ENCODE measurements at regions not wholly inside any gene's neighbourhood (a gene's known extent, or its start where the extent isn't known, plus 50 kb on each side); places are given as distances from the start of the nearest gene placed in this dataset.
"Not testable (repeated sequence)": the region's sequence is repeated elsewhere in the genome, so short reads cannot be mapped to it uniquely, and the experiment has no call there.

- Mint-ChIP-seq H3K27me3 (ENCODE audit: low read depth) (no peaks in the 10 kb centered on the region), H3K9me3 (ENCODE audit: low read depth) (peaks cover 20% of the 10 kb centered on the region), H3K4me3 (ENCODE audit: unreplicated experiment) (no peak overlapping the region), H3K4me1 (ENCODE audit: low read depth) (no peaks in the 10 kb centered on the region), H3K36me3 (ENCODE audit: low read depth) (peaks cover 3% of the 10 kb centered on the region), H3K27ac (ENCODE audit: unreplicated experiment) (no peak overlapping the region)
- TF ChIP-seq, protein P1, sequence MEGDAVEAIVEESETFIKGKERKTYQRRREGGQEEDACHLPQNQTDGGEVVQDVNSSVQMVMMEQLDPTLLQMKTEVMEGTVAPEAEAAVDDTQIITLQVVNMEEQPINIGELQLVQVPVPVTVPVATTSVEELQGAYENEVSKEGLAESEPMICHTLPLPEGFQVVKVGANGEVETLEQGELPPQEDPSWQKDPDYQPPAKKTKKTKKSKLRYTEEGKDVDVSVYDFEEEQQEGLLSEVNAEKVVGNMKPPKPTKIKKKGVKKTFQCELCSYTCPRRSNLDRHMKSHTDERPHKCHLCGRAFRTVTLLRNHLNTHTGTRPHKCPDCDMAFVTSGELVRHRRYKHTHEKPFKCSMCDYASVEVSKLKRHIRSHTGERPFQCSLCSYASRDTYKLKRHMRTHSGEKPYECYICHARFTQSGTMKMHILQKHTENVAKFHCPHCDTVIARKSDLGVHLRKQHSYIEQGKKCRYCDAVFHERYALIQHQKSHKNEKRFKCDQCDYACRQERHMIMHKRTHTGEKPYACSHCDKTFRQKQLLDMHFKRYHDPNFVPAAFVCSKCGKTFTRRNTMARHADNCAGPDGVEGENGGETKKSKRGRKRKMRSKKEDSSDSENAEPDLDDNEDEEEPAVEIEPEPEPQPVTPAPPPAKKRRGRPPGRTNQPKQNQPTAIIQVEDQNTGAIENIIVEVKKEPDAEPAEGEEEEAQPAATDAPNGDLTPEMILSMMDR (IDR thresholded peaks at IDR 0.05): no peak
- DNase-seq (ENCODE audit: low spot score): no peak
Observed at GRCh38 chr18:9048236-9048635, 54.3 kb upstream of the NDUFV2 start.

GRCh38 chr18:9048808-9049494, 53.5 kb upstream of the NDUFV2 start:
- H3K27ac Mint-ChIP-seq (ENCODE audit: unreplicated experiment): no peak overlapping the region
- H3K9me3 Mint-ChIP-seq (ENCODE audit: low read depth): peaks cover 23% of the 10 kb centered on the region
- TF ChIP-seq, protein P1 (IDR thresholded peaks at IDR 0.05): no peak
- H3K27me3 Mint-ChIP-seq (ENCODE audit: low read depth): no peaks in the 10 kb centered on the region
- no peaks in the 10 kb centered on the region for H3K4me1 Mint-ChIP-seq (ENCODE audit: low read depth)
- H3K4me3 Mint-ChIP-seq (ENCODE audit: unreplicated experiment): no peak overlapping the region
- peaks cover 3% of the 10 kb centered on the region for H3K36me3 Mint-ChIP-seq (ENCODE audit: low read depth)
- DNase-seq (ENCODE audit: low spot score): no peak

DNA sequence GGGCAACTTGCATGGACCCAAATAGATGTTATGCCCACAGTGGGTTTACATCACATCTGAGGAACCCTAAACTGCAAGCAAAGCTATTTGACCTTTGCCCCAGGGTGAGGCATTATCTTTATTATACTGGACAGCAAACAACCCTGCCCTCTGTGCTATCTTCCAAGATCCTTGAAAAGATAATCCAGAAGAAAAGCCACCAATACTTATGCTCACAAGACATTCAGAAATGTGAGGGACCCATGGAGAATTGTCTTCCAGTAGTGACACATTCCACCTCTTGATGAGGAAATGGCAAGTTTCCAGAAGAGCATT, 53.0 kb upstream of the NDUFV2 start:
- Mint-ChIP-seq H3K9me3 (ENCODE audit: low read depth) (peaks cover 23% of the 10 kb centered on the region), H3K4me3 (ENCODE audit: unreplicated experiment) (no peak overlapping the region), H3K36me3 (ENCODE audit: low read depth) (peaks cover 3% of the 10 kb centered on the region), H3K27me3 (ENCODE audit: low read depth) (no peaks in the 10 kb centered on the region), H3K27ac (ENCODE audit: unreplicated experiment) (no peak overlapping the region), H3K4me1 (ENCODE audit: low read depth) (no peaks in the 10 kb centered on the region)
- no peak for DNase-seq (ENCODE audit: low spot score)
- TF ChIP-seq, protein P1 (IDR thresholded peaks at IDR 0.05): no peak

- not testable (repeated sequence) for H3K4me1 Mint-ChIP-seq (ENCODE audit: low read depth); DNase-seq (ENCODE audit: low spot score); H3K27ac Mint-ChIP-seq (ENCODE audit: unreplicated experiment); H3K4me3 Mint-ChIP-seq (ENCODE audit: unreplicated experiment); H3K27me3 Mint-ChIP-seq (ENCODE audit: low read depth); H3K36me3 Mint-ChIP-seq (ENCODE audit: low read depth)
- H3K9me3 Mint-ChIP-seq (ENCODE audit: low read depth): peaks cover 23% of the 10 kb centered on the region
Observed at GRCh38 chr18:9050628-9051284, 51.7 kb upstream of the NDUFV2 start.
